ENCODE measurements at regions not wholly inside any gene's neighbourhood (a gene's known extent, or its start where the extent isn't known, plus 50 kb on each side); places are given as distances from the start of the nearest gene placed in this dataset.

DNA sequence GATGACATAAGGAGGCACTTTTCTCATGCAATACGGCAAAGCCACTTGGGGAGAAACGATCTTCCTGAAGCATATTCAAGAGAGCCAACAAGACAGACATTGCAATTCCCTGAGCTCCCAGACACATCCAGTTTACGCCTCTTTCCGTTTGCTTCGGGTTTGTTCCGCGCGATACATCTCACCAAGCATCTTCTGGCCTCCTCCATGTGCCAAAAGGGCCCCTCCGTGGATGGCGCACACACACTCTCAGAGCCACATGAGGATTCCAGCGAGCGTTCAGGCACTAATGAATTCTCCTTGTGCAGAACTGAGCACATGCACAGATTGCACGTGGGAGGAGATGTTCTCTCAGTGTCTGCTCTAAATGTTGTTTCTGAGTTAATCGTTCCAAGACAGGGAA lies 146.7 kb upstream of the SHISA6 start:
- Histone ChIP-seq H3K36me3 (ENCODE audit: control insufficient read depth, insufficient read depth, low read length) (no peaks in the 10 kb centered on the region), H3K4me3 (ENCODE audit: low read depth, low read length) (no peak overlapping the region), H3K27me3 (ENCODE audit: control insufficient read depth, insufficient read depth, low read length) (no peaks in the 10 kb centered on the region)
- TF ChIP-seq, protein P1, sequence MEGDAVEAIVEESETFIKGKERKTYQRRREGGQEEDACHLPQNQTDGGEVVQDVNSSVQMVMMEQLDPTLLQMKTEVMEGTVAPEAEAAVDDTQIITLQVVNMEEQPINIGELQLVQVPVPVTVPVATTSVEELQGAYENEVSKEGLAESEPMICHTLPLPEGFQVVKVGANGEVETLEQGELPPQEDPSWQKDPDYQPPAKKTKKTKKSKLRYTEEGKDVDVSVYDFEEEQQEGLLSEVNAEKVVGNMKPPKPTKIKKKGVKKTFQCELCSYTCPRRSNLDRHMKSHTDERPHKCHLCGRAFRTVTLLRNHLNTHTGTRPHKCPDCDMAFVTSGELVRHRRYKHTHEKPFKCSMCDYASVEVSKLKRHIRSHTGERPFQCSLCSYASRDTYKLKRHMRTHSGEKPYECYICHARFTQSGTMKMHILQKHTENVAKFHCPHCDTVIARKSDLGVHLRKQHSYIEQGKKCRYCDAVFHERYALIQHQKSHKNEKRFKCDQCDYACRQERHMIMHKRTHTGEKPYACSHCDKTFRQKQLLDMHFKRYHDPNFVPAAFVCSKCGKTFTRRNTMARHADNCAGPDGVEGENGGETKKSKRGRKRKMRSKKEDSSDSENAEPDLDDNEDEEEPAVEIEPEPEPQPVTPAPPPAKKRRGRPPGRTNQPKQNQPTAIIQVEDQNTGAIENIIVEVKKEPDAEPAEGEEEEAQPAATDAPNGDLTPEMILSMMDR (IDR thresholded peaks at IDR 0.05; ENCODE audit: insufficient read depth, low read length, poor library complexity, severe bottlenecking) = no peak
- DNase-seq (ENCODE audit: low read depth) = no peak

DNA sequence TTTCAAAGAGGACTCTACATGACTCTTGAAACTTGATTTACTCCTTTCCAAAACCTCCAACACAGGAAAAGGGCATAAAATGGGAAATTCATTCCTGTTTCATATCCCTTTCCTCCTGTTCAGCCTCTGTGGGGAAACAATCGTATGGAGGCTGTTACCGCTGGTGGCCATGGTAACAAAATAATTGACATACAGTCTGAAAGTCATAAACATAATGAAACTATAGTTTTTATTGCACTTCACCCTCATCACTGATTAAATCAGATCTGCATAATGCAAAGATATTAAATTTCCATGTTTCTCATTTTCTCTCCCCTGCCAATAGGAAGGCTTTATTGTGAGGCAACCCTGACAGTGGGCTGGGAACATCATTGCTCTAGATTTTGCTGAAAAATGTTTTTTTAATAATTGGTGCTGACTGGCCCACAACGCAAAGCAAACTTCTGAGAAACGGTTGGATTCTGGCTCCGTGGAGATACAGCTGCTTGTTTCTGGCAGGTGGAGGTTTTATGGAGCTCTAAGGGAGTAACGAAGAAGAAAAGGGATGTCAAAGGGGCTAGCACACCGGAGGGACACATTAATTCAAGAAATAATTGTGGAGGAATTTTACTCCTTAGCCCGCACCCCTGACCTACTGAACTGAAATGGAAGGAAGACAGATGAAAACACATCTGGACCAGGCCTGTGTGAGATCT lies 154.2 kb upstream of the SHISA6 start:
- Histone ChIP-seq H3K27me3 (ENCODE audit: control insufficient read depth, insufficient read depth, low read length) (no peaks in the 10 kb centered on the region), H3K36me3 (ENCODE audit: control insufficient read depth, insufficient read depth, low read length) (no peaks in the 10 kb centered on the region), H3K4me3 (ENCODE audit: low read depth, low read length) (no peak overlapping the region)
- no peak for DNase-seq (ENCODE audit: low read depth)
- TF ChIP-seq, protein P1 (IDR thresholded peaks at IDR 0.05; ENCODE audit: insufficient read depth, low read length, poor library complexity, severe bottlenecking) = no peak

DNA sequence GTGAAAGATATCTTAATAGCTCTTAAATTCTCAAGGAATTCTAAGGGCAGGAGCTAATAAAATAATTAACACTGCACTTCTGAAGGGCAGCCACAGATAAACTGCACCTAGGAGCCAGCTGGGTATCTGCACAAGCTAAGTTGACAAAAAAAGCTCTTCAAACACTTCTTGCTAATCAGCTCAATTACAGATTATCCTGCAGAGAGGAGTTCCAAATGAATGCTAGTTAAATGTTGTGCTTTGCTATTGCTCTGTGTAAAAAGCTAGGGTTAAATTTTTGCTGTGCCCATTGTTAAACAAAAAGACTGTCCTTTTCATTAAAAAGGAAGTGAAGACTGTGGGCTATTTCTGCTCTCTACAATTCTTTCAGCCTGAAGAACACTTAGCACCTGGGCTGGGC lies 158.5 kb upstream of the SHISA6 start:
- H3K36me3 ChIP-seq (ENCODE audit: control insufficient read depth, insufficient read depth, low read length) = no peaks in the 10 kb centered on the region
- TF ChIP-seq, protein P1 (IDR thresholded peaks at IDR 0.05; ENCODE audit: insufficient read depth, low read length, poor library complexity, severe bottlenecking) = no peak
- no peak for DNase-seq (ENCODE audit: low read depth)
- no peak overlapping the region for H3K4me3 ChIP-seq (ENCODE audit: low read depth, low read length)
- H3K27me3 ChIP-seq (ENCODE audit: control insufficient read depth, insufficient read depth, low read length) = no peaks in the 10 kb centered on the region

DNA sequence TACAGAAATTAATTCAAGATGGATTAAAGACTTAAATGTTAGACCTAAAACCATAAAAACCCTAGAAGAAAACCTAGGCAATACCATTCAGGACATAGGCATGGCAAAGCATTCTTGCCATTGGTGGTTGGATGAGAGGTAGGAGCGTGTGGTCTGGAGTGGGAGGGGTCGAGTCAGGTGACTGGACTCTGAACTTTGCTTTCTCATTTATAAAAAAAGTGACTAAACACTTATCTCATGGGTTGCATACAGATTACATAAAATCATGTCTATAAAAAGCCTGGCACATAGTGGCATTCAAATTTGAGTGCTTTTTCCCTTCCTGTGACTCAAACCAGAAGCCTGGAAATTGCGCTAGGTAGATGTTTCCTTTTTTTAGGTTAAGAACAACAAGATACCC lies 159.7 kb upstream of the SHISA6 start:
- DNase-seq (ENCODE audit: low read depth) = no peak
- TF ChIP-seq, protein P1 (IDR thresholded peaks at IDR 0.05; ENCODE audit: insufficient read depth, low read length, poor library complexity, severe bottlenecking) = no peak

DNA sequence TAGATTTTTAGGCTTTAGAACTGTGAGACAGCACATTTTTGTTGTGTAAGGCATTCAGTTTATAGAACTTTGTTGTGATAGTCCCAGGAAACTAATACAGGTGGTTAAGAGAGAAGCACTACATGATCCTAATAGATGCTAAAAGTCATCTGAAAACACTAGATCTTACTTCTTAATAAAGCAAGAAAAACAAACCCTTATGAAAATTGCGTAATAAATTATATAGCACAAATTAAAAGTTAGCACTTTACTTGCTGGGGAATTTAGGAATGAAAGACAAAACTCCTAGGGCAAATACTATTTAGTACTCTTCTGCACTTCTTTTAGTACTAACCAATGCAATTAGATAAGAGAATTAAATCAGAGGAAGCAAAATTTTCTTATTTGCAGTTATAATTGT lies 163.3 kb upstream of the SHISA6 start:
- TF ChIP-seq, protein P1 (IDR thresholded peaks at IDR 0.05; ENCODE audit: insufficient read depth, low read length, poor library complexity, severe bottlenecking) = no peak
- Histone ChIP-seq H3K27me3 (ENCODE audit: control insufficient read depth, insufficient read depth, low read length) (no peaks in the 10 kb centered on the region), H3K4me3 (ENCODE audit: low read depth, low read length) (no peak overlapping the region), H3K36me3 (ENCODE audit: control insufficient read depth, insufficient read depth, low read length) (no peaks in the 10 kb centered on the region)
- no peak for DNase-seq (ENCODE audit: low read depth)

More for the DNA sequence above, 159.7 kb upstream of the SHISA6 start:
- Histone ChIP-seq H3K36me3 (ENCODE audit: control insufficient read depth, insufficient read depth, low read length) (no peaks in the 10 kb centered on the region), H3K4me3 (ENCODE audit: low read depth, low read length) (no peak overlapping the region), H3K27me3 (ENCODE audit: control insufficient read depth, insufficient read depth, low read length) (no peaks in the 10 kb centered on the region)

DNA sequence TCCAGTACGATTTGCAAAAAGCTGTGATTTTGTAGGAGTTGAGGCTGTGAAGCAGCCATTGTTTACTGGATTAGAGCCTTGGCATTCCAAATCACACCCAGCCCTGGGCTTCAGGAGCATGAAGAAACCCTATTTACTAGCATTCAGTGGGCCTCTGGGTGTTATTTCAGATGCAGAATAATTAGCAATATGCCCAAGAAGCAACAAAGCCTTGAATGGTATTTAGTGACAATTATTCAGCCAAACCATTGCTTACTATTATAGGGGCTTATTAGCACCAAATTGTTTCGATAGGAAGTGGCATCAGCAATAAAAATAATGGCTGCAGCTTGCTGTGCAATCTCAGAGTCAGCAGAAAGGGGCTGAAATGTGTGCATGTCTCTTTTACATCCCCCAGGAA lies 166.6 kb upstream of the SHISA6 start:
- no peak overlapping the region for H3K4me3 ChIP-seq (ENCODE audit: low read depth, low read length)
- TF ChIP-seq, protein P1 (IDR thresholded peaks at IDR 0.05; ENCODE audit: insufficient read depth, low read length, poor library complexity, severe bottlenecking) = no peak
- no peak for DNase-seq (ENCODE audit: low read depth)
- H3K36me3 ChIP-seq (ENCODE audit: control insufficient read depth, insufficient read depth, low read length) = no peaks in the 10 kb centered on the region
- no peaks in the 10 kb centered on the region for H3K27me3 ChIP-seq (ENCODE audit: control insufficient read depth, insufficient read depth, low read length)

Data from kidney epithelial cell (primary cell).